ENCODE measurements at regions not wholly inside any gene's neighbourhood (a gene's known extent, or its start where the extent isn't known, plus 50 kb on each side); places are given as distances from the start of the nearest gene placed in this dataset.

DNA sequence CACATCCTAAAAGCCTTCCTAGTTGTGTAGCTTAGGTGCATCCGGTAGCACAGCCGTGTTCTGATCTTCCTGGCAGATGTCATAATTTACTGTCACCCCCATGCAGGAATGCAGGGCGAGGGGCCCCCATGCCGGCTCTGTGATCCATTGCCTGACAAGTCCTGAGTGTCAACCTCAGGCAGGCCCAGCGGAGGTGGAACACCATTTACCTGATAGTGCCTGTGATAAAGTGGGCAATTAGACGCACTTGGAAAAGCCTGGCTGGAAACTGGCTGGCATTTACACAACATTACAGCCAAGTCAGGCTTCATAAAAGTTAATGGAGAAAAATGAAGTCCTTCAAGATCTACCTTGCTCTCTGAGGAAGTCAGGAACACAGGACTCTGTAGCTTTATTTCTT lies 521.4 kb upstream of the JAG1 start:
- H3K4me1 Mint-ChIP-seq (ENCODE audit: low read depth in 2 of 2) = no peaks in the 10 kb centered on the region
- DNase-seq (no peak), ATAC-seq (replicated peaks) (no peak)
- H3K9me3 Mint-ChIP-seq = peaks cover 13 to 16% of the 10 kb centered on the region in 2 donors
- no peak overlapping the region for H3K4me3 Mint-ChIP-seq
- no peaks in the 10 kb centered on the region for H3K27me3 Mint-ChIP-seq
- no peaks in the 10 kb centered on the region for H3K36me3 Mint-ChIP-seq (ENCODE audit: insufficient read depth)
- H3K27ac Mint-ChIP-seq = no peak overlapping the region

DNA sequence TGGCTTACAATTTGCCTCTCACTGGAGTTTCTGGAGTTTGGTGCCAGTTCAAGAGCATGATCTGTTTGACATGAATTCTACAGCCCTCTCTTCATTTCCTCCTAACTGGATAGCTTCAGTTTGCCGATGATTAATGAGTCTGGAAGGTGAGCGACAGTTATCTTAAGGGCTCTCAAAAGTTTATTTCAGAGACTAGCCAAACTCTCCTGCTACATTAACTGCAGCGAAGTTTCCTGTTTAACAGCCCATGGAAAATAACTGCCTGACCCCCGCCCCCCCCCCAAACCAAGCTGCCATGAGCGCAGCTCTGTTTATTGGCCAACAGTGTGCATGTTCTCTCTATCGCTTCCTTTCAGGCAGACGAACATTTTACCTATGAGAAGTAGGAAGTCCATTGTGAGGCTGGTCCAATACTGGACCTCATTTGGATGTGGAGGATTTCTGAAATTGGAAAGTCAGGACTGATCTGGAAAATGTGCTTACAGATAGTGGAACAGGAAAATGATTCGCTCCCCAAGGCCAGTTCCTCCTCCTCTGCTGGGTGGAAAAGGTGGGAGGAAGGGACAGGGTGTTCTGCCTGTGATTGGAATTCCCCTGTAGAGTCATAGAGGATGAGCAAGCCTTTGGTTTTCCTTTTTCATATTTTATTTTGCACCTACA lies 522.2 kb upstream of the JAG1 start:
- no peak for DNase-seq
- Mint-ChIP-seq H3K27ac (no peak overlapping the region), H3K36me3 (ENCODE audit: insufficient read depth) (no peaks in the 10 kb centered on the region)

DNA sequence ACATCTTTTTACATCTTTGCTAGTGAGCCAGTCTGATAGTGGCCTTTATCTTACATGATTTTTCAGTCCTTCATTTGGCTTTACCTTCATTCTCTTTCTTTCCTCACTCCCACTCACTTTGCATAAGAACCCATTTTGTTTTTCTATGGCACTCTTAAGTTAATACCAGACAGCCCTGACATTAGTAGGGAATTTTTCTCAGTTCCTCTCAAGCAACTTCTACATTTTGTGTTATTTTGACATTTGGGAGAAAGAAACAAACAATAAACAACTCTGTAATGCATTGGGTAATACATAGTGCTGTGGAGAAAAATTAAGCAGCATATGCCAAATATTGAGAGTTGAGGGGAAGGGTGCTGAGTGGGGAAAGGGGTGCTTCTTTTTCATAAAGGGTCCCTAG lies 524.1 kb upstream of the JAG1 start:
- Mint-ChIP-seq H3K4me1 (ENCODE audit: low read depth in 2 of 2) (no peaks in the 10 kb centered on the region), H3K9me3 (peaks cover 0 to 6% of the 10 kb centered on the region in 2 donors), H3K36me3 (ENCODE audit: insufficient read depth) (no peaks in the 10 kb centered on the region), H3K4me3 (no peak overlapping the region), H3K27ac (no peak overlapping the region), H3K27me3 (no peaks in the 10 kb centered on the region)
- DNase-seq (no peak), ATAC-seq (replicated peaks) (no peak)

More for the DNA sequence above, 522.2 kb upstream of the JAG1 start:
- Mint-ChIP-seq H3K4me3 (no peak overlapping the region), H3K4me1 (ENCODE audit: low read depth in 2 of 2) (no peaks in the 10 kb centered on the region), H3K9me3 (peaks cover 9% of the 10 kb centered on the region in 2 donors), H3K27me3 (no peaks in the 10 kb centered on the region)
- ATAC-seq (replicated peaks) = no peak

DNA sequence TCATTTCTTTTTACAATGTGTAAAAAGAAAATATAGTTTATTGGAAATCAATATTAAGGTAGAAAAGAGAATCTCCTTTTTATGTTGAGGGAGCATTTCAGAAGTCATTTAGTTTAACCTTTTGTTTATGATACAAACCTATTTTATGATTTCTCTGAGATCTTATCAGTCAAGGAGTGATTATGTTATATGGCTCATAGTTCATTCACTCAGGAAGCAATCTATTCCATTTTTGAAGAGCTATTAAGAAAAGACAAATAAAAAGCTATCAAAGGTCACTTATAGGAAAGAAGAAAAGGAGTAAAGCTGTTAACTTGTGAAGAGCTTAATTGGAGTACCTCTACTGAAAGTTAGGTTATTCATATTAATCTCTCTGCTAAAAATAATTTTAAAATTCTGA lies 526.6 kb upstream of the JAG1 start:
- H3K4me1 Mint-ChIP-seq (ENCODE audit: low read depth in 2 of 2) = no peaks in the 10 kb centered on the region
- ATAC-seq (replicated peaks) (no peak), DNase-seq (no peak)
- peaks cover 0 to 6% of the 10 kb centered on the region in 2 donors for H3K9me3 Mint-ChIP-seq
- no peaks in the 10 kb centered on the region for H3K27me3 Mint-ChIP-seq
- no peak overlapping the region for H3K4me3 Mint-ChIP-seq
- H3K36me3 Mint-ChIP-seq (ENCODE audit: insufficient read depth) = no peaks in the 10 kb centered on the region
- H3K27ac Mint-ChIP-seq = no peak overlapping the region

DNA sequence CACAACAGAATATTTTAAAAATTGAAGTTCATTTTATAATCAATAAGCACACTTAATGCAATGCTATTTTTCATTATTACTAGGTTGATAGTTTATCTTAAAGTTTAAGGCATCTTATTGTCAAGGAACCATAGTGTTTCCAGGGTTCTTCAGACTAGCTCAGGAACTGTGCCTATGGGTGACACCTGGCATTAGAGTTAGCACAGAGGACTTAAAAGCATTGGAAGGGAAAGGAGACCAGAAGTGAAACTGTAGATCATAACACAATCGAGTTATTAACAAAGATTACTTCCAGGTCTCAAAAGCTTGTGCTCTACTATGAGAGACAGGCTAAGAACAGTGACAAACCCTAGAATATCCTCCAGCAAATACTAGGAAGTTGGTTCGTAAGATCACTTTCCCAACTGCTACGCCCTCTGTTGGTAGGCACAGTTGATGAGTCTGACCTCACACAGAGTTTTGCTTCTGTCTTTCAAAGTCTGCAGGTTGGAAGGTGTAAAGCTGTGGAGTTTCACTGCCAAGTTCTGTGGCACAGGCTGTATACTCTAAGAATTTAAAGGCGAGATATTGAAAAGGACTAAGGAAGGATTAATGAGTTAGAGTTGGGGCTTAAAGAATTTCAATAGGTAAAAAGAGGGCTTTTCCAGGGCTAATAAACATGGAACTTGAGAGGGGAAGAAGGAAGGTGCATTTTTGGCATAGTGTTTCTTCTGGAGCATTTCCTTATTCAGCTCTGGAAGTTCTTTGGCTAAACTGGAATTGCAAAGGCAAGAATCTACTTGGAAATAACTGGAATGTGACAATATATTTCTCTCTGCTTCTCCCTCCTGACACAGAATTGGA lies 531.3 kb upstream of the JAG1 start:
- ATAC-seq (replicated peaks) (no peak), DNase-seq (no peak)
- no peaks in the 10 kb centered on the region for H3K4me1 Mint-ChIP-seq (ENCODE audit: low read depth in 2 of 2)
- no peaks in the 10 kb centered on the region for H3K9me3 Mint-ChIP-seq
- no peak overlapping the region for H3K27ac Mint-ChIP-seq
- no peaks in the 10 kb centered on the region for H3K27me3 Mint-ChIP-seq
- H3K36me3 Mint-ChIP-seq (ENCODE audit: insufficient read depth) = no peaks in the 10 kb centered on the region
- H3K4me3 Mint-ChIP-seq = no peak overlapping the region

DNA sequence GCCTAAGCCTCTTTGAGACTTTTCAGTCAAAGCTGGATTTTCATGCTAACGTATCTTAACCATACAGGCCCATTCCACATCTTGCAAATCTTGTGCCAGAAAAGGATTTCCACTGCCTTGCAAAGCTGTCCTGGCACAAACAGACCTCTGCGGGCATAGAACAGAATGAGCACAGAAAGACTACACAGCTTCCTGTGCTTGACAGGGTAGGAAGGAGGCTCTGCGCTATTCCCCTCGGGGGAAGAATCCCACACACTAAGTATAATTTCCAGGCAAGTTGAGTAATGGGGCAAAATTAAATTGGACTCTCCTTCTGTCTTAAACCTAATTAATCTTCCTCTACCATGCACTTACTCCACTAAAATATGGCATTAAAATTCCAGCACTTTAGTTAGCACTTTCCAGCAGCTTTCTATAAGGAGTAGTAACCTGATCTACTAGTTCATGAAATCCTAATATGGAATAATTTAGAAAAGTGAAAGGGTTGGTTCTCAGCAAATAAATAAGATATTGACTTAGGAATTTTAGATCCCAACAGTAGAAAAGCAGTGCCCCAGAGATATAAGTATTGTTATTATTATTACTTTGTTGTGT lies 532.1 kb upstream of the JAG1 start:
- Mint-ChIP-seq H3K4me3 (no peak overlapping the region), H3K27ac (no peak overlapping the region), H3K4me1 (ENCODE audit: low read depth in 2 of 2) (no peaks in the 10 kb centered on the region), H3K27me3 (no peaks in the 10 kb centered on the region), H3K9me3 (no peaks in the 10 kb centered on the region), H3K36me3 (ENCODE audit: insufficient read depth) (no peaks in the 10 kb centered on the region)
- no peak for DNase-seq
- no peak for ATAC-seq (replicated peaks)

DNA sequence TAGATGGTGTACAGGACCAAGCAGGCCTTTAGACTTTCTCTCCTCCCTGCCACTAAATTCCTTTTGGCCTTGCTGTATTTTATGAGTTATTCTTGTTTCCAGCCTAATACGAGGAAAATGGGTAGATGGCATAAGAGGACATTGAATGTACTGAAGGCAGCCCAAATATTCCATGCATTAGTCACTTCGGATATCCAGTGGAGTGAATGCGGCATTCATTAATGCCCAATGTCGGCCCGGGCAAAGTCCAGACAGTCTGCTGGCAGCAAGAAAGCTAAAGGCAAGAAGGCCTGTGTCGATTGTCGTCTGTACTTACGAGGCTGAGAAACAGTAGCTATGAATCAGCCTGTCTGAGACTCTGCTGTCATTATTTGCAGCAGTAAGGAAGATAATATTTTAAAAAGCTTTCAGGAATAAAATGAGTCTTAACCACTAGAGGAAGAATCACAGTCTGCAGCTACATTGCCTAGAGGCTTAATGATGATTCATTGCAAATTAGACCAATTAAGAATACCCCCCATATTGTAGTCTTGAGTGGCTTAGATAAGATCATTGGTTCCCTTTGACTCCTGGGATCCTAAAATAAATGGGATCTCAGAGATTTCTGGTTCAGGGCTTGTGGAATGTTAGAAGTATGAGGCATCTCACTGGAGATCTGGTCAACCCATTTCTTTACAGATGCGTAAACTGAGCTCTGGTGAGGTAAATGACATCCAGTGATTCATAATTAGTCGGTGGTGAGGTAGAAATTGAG lies 534.1 kb upstream of the JAG1 start:
- H3K4me3 Mint-ChIP-seq = no peak overlapping the region
- H3K27me3 Mint-ChIP-seq = no peaks in the 10 kb centered on the region
- no peak overlapping the region for H3K27ac Mint-ChIP-seq
- no peaks in the 10 kb centered on the region for H3K36me3 Mint-ChIP-seq (ENCODE audit: insufficient read depth)
- H3K9me3 Mint-ChIP-seq = no peaks in the 10 kb centered on the region
- ATAC-seq (replicated peaks) = no peak
- DNase-seq = no peak
- H3K4me1 Mint-ChIP-seq (ENCODE audit: low read depth in 2 of 2) = no peaks in the 10 kb centered on the region

DNA sequence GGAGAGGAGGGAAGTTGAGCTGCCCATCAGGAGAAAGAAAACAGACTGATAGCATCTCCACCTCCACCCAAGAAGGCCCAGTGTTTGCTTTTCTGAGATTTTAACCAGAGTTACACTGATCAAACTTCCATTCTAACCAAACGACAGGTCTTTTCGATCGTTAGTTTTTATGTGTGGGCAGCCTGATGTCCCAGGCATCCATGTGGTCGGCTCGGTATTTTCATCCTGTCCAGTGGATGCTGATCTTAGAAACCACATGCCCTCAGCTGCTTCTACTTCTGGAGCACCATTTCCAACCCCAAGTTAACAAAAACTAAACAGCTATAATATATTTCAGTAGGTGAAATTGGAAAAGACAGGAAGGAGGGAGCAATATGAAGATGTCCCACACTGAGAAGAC lies 536.8 kb upstream of the JAG1 start:
- no peaks in the 10 kb centered on the region for H3K27me3 Mint-ChIP-seq
- H3K9me3 Mint-ChIP-seq = no peaks in the 10 kb centered on the region
- ATAC-seq (replicated peaks) (no peak), DNase-seq (no peak)
- no peak overlapping the region for H3K27ac Mint-ChIP-seq
- no peaks in the 10 kb centered on the region for H3K4me1 Mint-ChIP-seq (ENCODE audit: low read depth in 2 of 2)
- H3K4me3 Mint-ChIP-seq = no peak overlapping the region
- no peaks in the 10 kb centered on the region for H3K36me3 Mint-ChIP-seq (ENCODE audit: insufficient read depth)

DNA sequence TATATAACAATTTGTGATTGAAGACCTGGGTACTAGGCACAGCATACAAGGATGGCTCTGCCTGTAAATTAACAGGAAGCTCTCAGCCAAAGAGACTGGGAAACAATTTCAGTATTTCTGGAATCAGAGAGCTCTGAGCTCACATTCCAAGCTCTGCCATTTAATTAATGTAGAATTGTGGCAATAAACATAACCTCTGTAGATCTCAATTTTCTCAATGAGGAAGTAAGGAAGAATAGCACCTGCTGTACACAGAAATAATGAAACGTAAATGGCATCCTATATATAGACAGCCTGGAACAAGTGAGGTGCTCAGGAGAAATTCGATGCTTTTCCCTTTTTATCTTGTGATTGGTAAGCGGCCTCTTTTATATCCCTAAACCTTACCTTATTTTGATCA lies 538.5 kb upstream of the JAG1 start:
- Mint-ChIP-seq H3K36me3 (ENCODE audit: insufficient read depth) (no peaks in the 10 kb centered on the region), H3K9me3 (peaks cover 0 to 6% of the 10 kb centered on the region in 2 donors), H3K4me3 (no peak overlapping the region), H3K4me1 (ENCODE audit: low read depth in 2 of 2) (no peaks in the 10 kb centered on the region), H3K27ac (no peak overlapping the region), H3K27me3 (no peaks in the 10 kb centered on the region)
- DNase-seq = no peak
- ATAC-seq (replicated peaks) = no peak

DNA sequence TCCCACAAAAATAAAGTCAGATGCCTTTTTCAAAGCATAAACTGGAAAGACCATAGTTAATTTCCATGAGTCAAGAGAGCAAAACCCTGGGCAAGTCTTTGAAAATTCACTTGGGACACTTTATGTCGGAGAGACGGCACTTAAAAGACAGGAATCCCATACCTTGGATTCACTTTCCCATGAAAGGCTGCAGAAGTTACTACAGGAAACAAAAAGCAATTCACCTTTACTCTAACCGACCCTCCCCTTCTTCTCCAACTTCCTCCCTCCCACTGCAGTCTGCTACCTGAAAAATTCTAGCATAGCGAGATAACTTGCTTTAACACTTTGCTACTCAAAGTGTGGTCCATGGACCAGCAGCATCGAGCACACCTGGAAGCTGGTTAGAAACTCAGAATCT lies 539.1 kb upstream of the JAG1 start:
- Mint-ChIP-seq H3K9me3 (peaks cover 0 to 6% of the 10 kb centered on the region in 2 donors), H3K27ac (no peak overlapping the region), H3K4me3 (no peak overlapping the region), H3K4me1 (ENCODE audit: low read depth in 2 of 2) (no peaks in the 10 kb centered on the region), H3K27me3 (no peaks in the 10 kb centered on the region), H3K36me3 (ENCODE audit: insufficient read depth) (no peaks in the 10 kb centered on the region)
- no peak for DNase-seq
- ATAC-seq (replicated peaks) = no peak

DNA sequence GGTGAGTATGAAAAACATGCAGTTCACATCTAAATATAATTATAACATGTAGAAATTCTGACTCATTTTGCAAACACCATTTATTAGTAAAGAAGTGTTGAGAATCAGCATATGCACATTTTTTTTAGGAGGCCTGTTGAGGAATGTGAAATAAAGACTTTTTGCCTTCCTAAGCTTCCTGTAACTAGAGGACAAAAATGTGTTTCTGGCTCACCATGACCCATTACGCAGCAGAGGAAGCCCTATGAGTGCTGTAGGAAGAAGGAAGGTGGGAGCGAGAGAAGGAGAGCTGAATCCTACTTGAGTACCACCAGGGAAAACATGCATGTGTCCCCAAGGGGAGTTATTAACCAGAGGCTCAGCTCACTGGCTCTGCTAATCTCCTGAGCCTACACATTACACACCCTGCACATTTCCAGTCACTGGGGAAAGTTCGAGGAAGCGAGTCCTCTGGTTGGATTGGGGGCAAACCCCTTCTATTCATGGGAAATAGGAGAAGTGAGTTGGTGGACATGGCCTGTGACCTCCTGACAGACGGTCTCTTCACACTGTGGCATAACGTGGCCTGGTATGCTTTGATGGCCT lies 540.5 kb upstream of the JAG1 start:
- Mint-ChIP-seq H3K27me3 (no peaks in the 10 kb centered on the region), H3K9me3 (peaks cover 0 to 6% of the 10 kb centered on the region in 2 donors), H3K4me3 (no peak overlapping the region), H3K4me1 (ENCODE audit: low read depth in 2 of 2) (no peaks in the 10 kb centered on the region), H3K36me3 (ENCODE audit: insufficient read depth) (no peaks in the 10 kb centered on the region), H3K27ac (no peak overlapping the region)
- DNase-seq (no peak), ATAC-seq (replicated peaks) (no peak)

DNA sequence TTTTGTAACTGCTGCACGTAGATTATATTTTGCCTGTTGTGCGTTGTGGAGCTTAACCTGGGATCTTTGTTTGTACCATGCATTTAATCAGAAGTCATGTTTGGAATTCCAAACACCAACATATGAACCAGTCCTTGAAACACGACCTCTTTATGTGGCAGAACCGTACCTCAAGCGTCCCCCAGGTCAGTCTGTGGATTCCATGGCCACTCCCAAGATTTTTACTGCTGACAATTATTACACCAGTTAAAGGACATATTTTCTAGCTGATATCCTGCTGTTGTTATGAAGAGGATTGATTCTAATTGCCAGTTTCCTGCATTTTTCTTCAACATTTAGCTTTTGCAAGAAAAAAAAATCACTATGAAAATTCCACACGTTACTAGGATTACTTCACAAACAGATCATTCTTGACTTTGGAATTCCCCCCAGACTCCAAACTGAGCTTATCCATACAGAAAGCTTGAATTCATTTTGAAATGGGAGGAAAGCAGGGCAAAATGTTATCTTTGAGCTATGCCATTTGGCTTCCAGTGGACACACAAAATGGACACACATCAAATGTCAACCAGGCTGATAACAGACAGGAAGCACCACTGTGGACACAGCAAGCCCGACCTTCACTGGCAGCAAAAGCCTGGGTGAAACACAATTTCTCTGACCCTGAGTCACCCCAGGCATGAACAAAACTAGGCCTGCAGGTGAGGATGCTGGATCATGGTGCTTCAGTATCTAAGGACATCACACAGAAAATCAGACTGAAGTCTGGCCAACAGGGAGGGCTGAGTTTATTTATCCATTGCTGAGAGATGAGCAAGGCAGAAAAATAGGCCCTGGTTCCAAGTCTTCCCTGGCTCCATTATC lies 542.9 kb upstream of the JAG1 start:
- DNase-seq = no peak

More for the DNA sequence above, 542.9 kb upstream of the JAG1 start:
- Mint-ChIP-seq H3K9me3 (peaks cover 2 to 6% of the 10 kb centered on the region in 2 donors), H3K27me3 (no peaks in the 10 kb centered on the region), H3K4me1 (ENCODE audit: low read depth in 2 of 2) (no peaks in the 10 kb centered on the region), H3K27ac (no peak overlapping the region), H3K4me3 (no peak overlapping the region), H3K36me3 (ENCODE audit: insufficient read depth) (no peaks in the 10 kb centered on the region)
- no peak for ATAC-seq (replicated peaks)

Measured in effector memory CD8-positive, alpha-beta T cell (primary cell).